ENCODE measurements at regions not wholly inside any gene's neighbourhood (a gene's known extent, or its start where the extent isn't known, plus 50 kb on each side); places are given as distances from the start of the nearest gene placed in this dataset.

DNA sequence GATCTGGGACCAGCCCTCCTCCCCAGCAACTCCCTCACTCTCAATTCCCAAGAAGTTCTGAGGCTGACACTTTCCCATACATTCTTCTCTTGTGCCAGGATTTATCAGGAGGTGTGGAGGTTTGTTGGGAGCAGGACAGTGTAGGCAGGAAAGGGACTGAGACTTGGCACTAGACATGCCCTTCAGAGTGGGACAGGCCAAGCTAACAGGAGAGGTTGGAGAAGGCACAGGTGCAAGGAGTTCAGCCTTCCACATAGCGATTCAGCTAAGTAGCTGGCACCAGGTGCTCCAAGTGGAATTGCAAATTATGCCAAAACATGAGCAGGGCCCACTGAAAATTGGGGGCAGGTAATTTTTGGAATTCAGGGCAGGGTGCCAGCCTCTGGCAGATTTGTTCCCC is 83.0 kb upstream of the DUSP10 start:
- DNase-seq (ENCODE audit: low read depth, low spot score): no peak

GRCh38 chr1:221824025-221824424 is 82.1 kb upstream of the DUSP10 start:
- DNase-seq (ENCODE audit: low read depth, low spot score): peak; percentile 75

DNA sequence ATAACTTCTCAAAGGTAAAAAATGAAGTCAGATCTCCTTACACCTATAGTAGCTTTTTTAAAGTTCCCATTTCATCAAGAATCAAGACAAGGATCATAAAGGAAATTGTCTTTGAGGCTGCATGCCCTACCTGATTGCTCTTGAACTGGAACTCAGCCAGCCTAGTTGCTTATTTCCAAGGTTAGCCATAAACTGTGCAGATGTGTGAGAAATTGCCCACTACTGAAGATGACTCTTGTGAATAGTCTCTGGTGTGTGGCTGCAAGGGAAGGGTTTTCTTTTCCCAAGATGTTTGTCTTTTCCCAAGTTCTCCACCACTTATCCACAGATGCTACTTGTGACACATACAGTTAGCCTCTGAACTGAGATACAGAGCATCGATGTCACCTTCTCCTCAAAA is 81.7 kb upstream of the DUSP10 start:
- no peak for DNase-seq (ENCODE audit: low read depth, low spot score)

- no peak for DNase-seq (ENCODE audit: low read depth, low spot score)
These were observed 81.3 kb upstream of the DUSP10 start for GRCh38 chr1:221823149-221823548.

DNA sequence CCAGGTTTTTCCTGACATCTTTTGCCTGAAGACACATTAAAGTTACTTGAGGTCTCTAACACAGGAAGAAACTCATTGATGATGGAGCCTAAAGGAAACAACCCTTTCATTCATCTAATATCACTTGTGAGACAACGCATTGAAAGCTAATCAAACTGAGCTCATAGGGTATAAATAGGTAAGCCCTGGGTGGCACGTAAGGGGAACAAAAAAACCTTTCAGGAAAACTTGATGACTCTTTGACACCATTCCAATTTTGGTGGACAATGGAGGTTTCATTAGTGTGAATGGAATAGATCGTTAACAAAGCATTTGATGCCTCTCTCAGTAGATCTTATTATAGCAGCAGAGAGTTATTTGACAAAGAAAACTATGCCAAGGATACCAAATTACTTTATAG is 80.7 kb upstream of the DUSP10 start:
- DNase-seq (ENCODE audit: low read depth, low spot score): no peak

DNA sequence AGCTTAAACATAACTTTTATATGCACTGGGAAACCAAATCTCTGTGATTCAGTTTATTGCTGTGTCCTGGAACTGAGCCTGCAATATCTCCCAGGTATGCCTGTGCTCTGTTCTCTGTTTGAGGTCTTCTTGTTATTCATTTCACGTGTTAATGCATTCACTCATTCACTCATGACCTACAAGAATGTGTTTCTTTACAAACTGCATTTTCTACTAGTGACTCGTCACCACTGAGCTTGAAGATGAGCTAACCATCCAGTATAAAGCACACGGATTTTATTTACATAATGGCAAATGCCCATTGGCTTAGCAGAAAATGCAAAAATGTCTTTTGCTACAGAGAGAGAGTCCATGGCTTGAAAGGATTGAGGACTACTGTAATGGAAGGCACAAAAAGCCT is 75.0 kb upstream of the DUSP10 start:
- no peak for DNase-seq (ENCODE audit: low read depth, low spot score)

DNA sequence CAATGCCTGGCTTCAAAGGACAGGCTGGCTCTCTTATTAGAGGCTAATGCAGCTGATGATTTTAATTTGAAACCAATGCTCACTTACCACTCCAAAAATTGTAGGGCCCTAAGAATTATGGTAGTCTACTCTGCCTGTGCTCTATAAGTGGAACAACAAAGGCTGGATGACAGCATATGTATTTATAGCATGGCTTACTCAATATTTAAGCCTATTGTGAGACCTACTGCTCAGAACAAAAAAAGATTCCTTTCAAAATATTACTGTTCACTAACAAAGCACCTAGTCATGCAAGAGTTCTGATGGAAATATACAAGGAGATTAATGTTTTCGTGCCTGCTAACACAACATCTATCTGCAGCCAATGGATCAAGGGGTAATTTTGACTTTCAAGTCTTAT is 73.8 kb upstream of the DUSP10 start:
- no peak for DNase-seq (ENCODE audit: low read depth, low spot score)

- no peak for DNase-seq (ENCODE audit: low read depth, low spot score)
These were observed 72.0 kb upstream of the DUSP10 start for GRCh38 chr1:221813887-221814286.

- DNase-seq (ENCODE audit: low read depth, low spot score): no peak
These were observed 71.2 kb upstream of the DUSP10 start for GRCh38 chr1:221812905-221813597.

DNA sequence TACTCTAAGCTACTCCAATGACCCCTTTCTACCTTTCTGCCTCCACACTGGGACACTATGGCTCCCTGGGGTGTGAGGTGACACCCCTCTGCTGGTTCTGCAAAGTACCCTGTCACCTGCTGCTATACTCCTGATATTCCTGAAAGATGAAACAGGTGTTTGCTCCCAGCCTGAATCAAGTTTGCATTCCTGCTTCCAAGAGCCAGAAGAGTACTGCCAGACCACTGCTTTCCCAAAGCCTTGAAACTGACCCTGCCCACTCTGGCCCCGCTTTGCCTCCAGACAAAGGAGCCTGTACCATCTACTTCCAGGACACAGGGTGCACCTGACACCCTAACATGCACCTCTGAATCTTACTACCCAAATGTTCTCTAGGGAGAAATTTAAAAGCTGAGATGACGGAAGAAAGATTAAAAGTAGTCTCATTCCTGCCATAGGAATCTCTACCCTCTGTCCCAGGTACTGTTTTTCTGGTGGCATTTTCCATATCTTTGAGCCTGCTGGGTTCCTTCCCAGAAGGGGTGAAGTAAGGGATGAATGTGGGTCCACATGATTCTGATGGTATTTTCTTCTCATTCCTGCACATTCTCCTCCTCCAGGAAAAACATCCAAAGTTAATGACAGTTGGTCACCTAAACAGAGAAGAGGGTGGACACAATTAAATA is 70.3 kb upstream of the DUSP10 start:
- DNase-seq (ENCODE audit: low read depth, low spot score): no peak

GRCh38 chr1:221810406-221810805 is 68.5 kb upstream of the DUSP10 start:
- no peak for DNase-seq (ENCODE audit: low read depth, low spot score)

- no peak for DNase-seq (ENCODE audit: low read depth, low spot score)
These were observed 67.5 kb upstream of the DUSP10 start for GRCh38 chr1:221809091-221810029.

DNA sequence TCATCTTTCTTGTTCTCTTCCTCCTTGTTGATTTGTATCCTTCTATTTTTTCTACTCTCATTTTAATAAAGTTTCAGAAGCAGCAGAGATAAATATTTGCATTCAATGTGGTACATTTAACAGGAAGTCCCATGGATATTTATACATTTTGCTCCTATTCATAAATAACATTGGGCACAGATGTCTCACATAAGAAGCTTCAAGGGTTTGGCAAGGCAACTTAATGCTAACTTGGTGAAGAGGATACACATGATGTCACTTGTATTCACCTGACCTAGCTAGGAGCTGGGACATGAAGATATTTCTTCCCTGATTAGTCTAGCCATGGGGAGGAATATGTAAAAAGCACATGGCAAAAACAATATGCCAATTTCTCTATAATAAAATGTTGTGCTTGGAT is 65.1 kb upstream of the DUSP10 start:
- no peak for DNase-seq (ENCODE audit: low read depth, low spot score)

- DNase-seq (ENCODE audit: low read depth, low spot score): no peak
These were observed 64.3 kb upstream of the DUSP10 start for GRCh38 chr1:221806236-221806635.

GRCh38 chr1:221805121-221805520 is 63.2 kb upstream of the DUSP10 start:
- no peak for DNase-seq (ENCODE audit: low read depth, low spot score)

- no peak for DNase-seq (ENCODE audit: low read depth, low spot score)
These were observed 62.4 kb upstream of the DUSP10 start for GRCh38 chr1:221804303-221804702.

- DNase-seq (ENCODE audit: low read depth, low spot score): no peak
These were observed 60.1 kb upstream of the DUSP10 start for GRCh38 chr1:221801773-221802516.

DNA sequence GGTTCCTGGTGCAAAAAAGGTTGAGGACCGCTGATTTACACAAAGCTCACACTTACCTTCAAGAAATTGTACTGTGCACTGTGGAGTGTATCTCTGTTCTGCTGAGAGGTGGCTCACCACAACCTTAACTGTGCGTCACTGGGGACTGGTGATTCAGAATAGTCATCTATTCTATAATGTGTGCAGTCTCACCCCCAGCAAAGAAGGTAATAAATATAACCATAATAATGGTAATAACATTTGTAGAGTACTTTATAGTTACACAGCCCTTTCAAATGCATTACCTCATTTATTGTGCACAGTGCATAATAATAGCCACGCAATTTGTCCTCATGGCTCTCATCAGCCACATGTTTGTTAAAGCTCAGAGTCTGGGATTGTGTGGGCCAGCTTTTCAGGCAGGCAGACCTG is 59.4 kb upstream of the DUSP10 start:
- no peak for DNase-seq (ENCODE audit: low read depth, low spot score)

GRCh38 chr1:221800831-221801230 is 58.9 kb upstream of the DUSP10 start:
- no peak for DNase-seq (ENCODE audit: low read depth, low spot score)

GRCh38 chr1:221797506-221797905 is 55.6 kb upstream of the DUSP10 start:
- DNase-seq (ENCODE audit: low read depth, low spot score): no peak

- no peak for DNase-seq (ENCODE audit: low read depth, low spot score)
These were observed 54.8 kb upstream of the DUSP10 start for GRCh38 chr1:221796700-221797099.

DNA sequence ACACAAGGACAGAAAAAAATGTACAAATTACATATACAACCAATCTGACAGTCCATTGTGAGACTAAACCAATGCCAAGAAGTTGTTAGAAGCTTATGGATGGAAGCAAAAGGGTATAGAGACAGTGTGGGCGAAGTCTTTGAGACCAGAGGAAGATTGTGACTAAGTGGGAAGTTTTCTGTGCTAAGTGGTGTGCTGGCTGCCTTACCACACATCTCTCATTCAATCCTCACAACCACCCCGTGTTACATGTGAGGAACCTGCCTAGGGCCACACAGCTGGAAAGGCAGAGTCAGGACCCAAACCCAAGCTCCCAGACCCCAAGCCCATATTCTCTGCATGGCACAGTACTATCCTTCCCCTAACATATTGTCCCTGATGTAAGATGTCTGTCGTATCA is 53.5 kb upstream of the DUSP10 start:
- no peak for DNase-seq (ENCODE audit: low read depth, low spot score)
